ENCODE measurements at regions not wholly inside any gene's neighbourhood (a gene's known extent, or its start where the extent isn't known, plus 50 kb on each side); places are given as distances from the start of the nearest gene placed in this dataset.

DNA sequence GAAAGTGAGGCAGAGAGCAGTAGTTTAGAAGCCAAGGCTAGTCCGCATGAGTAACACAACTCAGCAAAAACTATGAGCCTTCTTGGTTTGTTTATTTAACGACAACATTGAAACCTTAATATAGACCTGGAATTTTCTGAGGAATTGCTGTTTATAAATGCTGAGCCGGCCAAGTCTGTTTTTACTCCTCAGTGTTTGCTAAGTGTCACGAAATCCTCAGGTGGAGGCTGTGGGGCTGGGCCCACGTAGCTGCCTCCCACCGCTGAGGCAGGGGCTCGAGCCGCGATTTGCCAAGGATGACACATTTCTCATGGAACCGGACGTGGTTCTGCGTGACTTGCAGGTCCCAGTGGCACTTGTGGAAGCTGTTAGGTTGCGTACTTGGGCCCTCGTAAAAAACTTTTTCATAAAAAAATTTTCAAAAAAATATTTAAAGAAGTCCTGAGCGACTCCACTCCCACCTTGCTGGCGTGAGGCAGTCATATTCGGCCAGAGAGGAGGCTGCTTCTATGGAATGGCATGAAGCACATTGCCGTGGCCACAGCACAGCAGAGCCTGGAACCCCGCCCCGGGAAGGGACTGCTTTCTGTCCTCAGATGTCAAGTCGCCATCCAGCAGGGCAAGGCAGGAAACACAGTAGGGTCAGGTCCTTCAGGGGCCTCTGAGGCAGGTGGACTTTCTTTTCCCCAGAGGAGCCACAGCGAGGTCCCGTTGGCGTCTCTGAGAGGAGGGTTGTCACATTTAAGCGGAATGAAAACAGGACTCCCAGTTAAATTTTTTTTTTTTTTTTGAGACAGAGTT is 64.8 kb upstream of the PCSK6 start:
- Histone ChIP-seq H4K20me1 (ENCODE audit: insufficient read depth) (no peaks in the 10 kb centered on the region), H3K9ac (no peak overlapping the region), H3K27me3 (ENCODE audit: insufficient read depth) (no peaks in the 10 kb centered on the region; the same call in 1 of the 2 replicates), H3K36me3 (replicated peaks in 1 of 2; ENCODE audit: control insufficient read depth in 1 of 2, insufficient read depth in 2 of 2, low read length in 1 of 2) (no peaks in the 10 kb centered on the region), H3F3A (replicated peaks; ENCODE audit: insufficient read depth) (no peaks in the 10 kb centered on the region), H3K4me2 (no peak overlapping the region), H3K79me2 (ENCODE audit: insufficient read depth) (no peaks in the 10 kb centered on the region), H3K4me1 (ENCODE audit: control insufficient read depth in 1 of 2, insufficient read depth in 2 of 2, low read depth in 1 of 2, low read length in 1 of 2) (no peaks in the 10 kb centered on the region), H3K9me2 (no peaks in the 10 kb centered on the region), H3K27ac (ENCODE audit: low read depth in 2 of 2, low read length in 1 of 2) (no peak overlapping the region), H3K9me3 (no peaks in the 10 kb centered on the region), H3K4me3 (ENCODE audit: low read depth in 2 of 2, low read length in 1 of 2) (no peak overlapping the region), H2AFZ (ENCODE audit: low read depth) (no peak overlapping the region)
- no peak for TF ChIP-seq FOXJ3 (CRISPR knock-in tag; IDR thresholded peaks at IDR 0.05)
- no peak for TF ChIP-seq RCOR1 (IDR thresholded peaks at IDR 0.05; ENCODE audit: low read length)
- TF ChIP-seq EZH2phosphoT487 (IDR thresholded peaks at IDR 0.05; ENCODE audit: borderline replicate concordance, low read depth) = no peak
- TF ChIP-seq, protein P1, sequence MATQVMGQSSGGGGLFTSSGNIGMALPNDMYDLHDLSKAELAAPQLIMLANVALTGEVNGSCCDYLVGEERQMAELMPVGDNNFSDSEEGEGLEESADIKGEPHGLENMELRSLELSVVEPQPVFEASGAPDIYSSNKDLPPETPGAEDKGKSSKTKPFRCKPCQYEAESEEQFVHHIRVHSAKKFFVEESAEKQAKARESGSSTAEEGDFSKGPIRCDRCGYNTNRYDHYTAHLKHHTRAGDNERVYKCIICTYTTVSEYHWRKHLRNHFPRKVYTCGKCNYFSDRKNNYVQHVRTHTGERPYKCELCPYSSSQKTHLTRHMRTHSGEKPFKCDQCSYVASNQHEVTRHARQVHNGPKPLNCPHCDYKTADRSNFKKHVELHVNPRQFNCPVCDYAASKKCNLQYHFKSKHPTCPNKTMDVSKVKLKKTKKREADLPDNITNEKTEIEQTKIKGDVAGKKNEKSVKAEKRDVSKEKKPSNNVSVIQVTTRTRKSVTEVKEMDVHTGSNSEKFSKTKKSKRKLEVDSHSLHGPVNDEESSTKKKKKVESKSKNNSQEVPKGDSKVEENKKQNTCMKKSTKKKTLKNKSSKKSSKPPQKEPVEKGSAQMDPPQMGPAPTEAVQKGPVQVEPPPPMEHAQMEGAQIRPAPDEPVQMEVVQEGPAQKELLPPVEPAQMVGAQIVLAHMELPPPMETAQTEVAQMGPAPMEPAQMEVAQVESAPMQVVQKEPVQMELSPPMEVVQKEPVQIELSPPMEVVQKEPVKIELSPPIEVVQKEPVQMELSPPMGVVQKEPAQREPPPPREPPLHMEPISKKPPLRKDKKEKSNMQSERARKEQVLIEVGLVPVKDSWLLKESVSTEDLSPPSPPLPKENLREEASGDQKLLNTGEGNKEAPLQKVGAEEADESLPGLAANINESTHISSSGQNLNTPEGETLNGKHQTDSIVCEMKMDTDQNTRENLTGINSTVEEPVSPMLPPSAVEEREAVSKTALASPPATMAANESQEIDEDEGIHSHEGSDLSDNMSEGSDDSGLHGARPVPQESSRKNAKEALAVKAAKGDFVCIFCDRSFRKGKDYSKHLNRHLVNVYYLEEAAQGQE (IDR thresholded peaks at IDR 0.05; ENCODE audit: low read depth, low read length) = no peak
- TF ChIP-seq YY1 (IDR thresholded peaks at IDR 0.05; ENCODE audit: low read depth) = no peak
- TF ChIP-seq NRF1 (IDR thresholded peaks at IDR 0.05; ENCODE audit: low read depth, low read length) = no peak
- TF ChIP-seq JUND (IDR thresholded peaks at IDR 0.05) = no peak
- TF ChIP-seq, protein P2, sequence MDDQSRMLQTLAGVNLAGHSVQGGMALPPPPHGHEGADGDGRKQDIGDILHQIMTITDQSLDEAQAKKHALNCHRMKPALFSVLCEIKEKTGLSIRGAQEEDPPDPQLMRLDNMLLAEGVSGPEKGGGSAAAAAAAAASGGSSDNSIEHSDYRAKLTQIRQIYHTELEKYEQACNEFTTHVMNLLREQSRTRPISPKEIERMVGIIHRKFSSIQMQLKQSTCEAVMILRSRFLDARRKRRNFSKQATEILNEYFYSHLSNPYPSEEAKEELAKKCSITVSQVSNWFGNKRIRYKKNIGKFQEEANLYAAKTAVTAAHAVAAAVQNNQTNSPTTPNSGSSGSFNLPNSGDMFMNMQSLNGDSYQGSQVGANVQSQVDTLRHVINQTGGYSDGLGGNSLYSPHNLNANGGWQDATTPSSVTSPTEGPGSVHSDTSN (IDR thresholded peaks at IDR 0.05) = no peak
- TF ChIP-seq, protein P3, sequence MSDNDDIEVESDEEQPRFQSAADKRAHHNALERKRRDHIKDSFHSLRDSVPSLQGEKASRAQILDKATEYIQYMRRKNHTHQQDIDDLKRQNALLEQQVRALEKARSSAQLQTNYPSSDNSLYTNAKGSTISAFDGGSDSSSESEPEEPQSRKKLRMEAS (IDR thresholded peaks at IDR 0.05; ENCODE audit: low read depth) = no peak
- TF ChIP-seq MXI1 (IDR thresholded peaks at IDR 0.05; ENCODE audit: low read depth, low read length) = no peak
- TF ChIP-seq FOSL2 (IDR thresholded peaks at IDR 0.05; ENCODE audit: borderline replicate concordance, low read depth) = no peak
- TF ChIP-seq CHD2 (IDR thresholded peaks at IDR 0.05; ENCODE audit: low read length, partially characterized antibody) = no peak
- no peak for TF ChIP-seq RXRA (IDR thresholded peaks at IDR 0.05; ENCODE audit: borderline replicate concordance, low read depth)
- TF ChIP-seq, protein P4, sequence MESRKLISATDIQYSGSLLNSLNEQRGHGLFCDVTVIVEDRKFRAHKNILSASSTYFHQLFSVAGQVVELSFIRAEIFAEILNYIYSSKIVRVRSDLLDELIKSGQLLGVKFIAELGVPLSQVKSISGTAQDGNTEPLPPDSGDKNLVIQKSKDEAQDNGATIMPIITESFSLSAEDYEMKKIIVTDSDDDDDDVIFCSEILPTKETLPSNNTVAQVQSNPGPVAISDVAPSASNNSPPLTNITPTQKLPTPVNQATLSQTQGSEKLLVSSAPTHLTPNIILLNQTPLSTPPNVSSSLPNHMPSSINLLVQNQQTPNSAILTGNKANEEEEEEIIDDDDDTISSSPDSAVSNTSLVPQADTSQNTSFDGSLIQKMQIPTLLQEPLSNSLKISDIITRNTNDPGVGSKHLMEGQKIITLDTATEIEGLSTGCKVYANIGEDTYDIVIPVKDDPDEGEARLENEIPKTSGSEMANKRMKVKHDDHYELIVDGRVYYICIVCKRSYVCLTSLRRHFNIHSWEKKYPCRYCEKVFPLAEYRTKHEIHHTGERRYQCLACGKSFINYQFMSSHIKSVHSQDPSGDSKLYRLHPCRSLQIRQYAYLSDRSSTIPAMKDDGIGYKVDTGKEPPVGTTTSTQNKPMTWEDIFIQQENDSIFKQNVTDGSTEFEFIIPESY (IDR thresholded peaks at IDR 0.05; ENCODE audit: borderline replicate concordance, low read depth) = no peak
- no peak for TF ChIP-seq RFX5 (IDR thresholded peaks at IDR 0.05; ENCODE audit: low read length)
- TF ChIP-seq GATA2 (CRISPR knock-in tag; IDR thresholded peaks at IDR 0.05) = no peak
- WGBS (ENCODE audit: low lambda C conversion rate) = 70% methylated on average over 22 of the region's 25 CpGs
- POLR2A ChIA-PET = no interaction called here
- no peak for DNase-seq
- CTCF ChIA-PET = no interaction called here

Data from SK-N-SH (cell line).